OCI-LY1 (cell line): ENCODE measurements at regions not wholly inside any gene's neighbourhood (a gene's known extent, or its start where the extent isn't known, plus 50 kb on each side); places are given as distances from the start of the nearest gene placed in this dataset.

Source experiments
- H2AFZ ChIP-seq: fragments of 200-600 bp; sonication (generic), shearing (Covaris generic); 2 replicates; pipeline ENCODE4 v1.6.0; 2014; ENCODE audit warnings: antibody characterized with exemption, mild to moderate bottlenecking, low read length
- H3F3A ChIP-seq: fragments of 200-600 bp; sonication (generic), shearing (Covaris generic); 2 replicates; pipeline ENCODE4 v1.6.0; 2014; ENCODE audit warnings: mild to moderate bottlenecking, antibody characterized with exemption, low read length, moderate library complexity; ENCODE audit not compliant: insufficient read depth
- H3K27ac ChIP-seq: fragments of 200-600 bp; sonication (generic); 2 replicates; pipeline ENCODE4 v1.5.1; 2014; ENCODE audit warnings: low read length, mixed run types, mild to moderate bottlenecking, low read depth; ENCODE audit not compliant: poor library complexity, severe bottlenecking
- H3K27me3 ChIP-seq: fragments of 200-600 bp; sonication (generic); 2 replicates; pipeline ENCODE4 v1.6.0; 2014; ENCODE audit warnings: antibody characterized with exemption, mild to moderate bottlenecking, low read length, moderate library complexity; ENCODE audit not compliant: insufficient read depth
- H3K36me3 ChIP-seq: fragments of 200-600 bp; sonication (generic); 2 replicates; pipeline ENCODE4 v1.6.1; 2014; ENCODE audit warnings: mild to moderate bottlenecking, antibody characterized with exemption, low read length, moderate library complexity, mixed read lengths; ENCODE audit not compliant: insufficient read depth
- H3K4me1 ChIP-seq: fragments of 200-600 bp; sonication (generic); 2 replicates; pipeline ENCODE4 v1.5.1; 2014; ENCODE audit warnings: mild to moderate bottlenecking, low read length, moderate library complexity; ENCODE audit not compliant: insufficient read depth, severe bottlenecking
- H3K4me2 ChIP-seq: fragments of 200-600 bp; sonication (generic), shearing (Covaris generic); 2 replicates; pipeline ENCODE4 v1.6.1; 2014; ENCODE audit warnings: low read length
- H3K4me3 ChIP-seq: fragments of 200-600 bp; sonication (generic); 2 replicates; pipeline ENCODE4 v1.5.1; 2014; ENCODE audit warnings: low read length, low read depth, mild to moderate bottlenecking, mixed read lengths; ENCODE audit not compliant: poor library complexity, severe bottlenecking
- H3K79me2 ChIP-seq: fragments of 200-600 bp; shearing (Covaris generic); 2 replicates; pipeline ENCODE4 v1.6.1; 2016; ENCODE audit warnings: mixed run types, low read length, mixed read lengths; ENCODE audit not compliant: insufficient read depth
- H3K9ac ChIP-seq: fragments of 200-600 bp; sonication (generic), shearing (Covaris generic); 2 replicates; pipeline ENCODE4 v1.6.1; 2014; ENCODE audit warnings: mild to moderate bottlenecking, low read length, mixed read lengths
- H3K9me2 ChIP-seq: fragments of 200-600 bp; sonication (generic), shearing (Covaris generic); 2 replicates; pipeline ENCODE4 v1.6.1; 2014; ENCODE audit warnings: low read depth, mild to moderate bottlenecking, low read length, mixed read lengths
- H3K9me3 ChIP-seq: fragments of 200-600 bp; shearing (Covaris generic); 2 replicates; pipeline ENCODE4 v1.6.1; 2014; ENCODE audit warnings: low read length, mixed read lengths
- H4K20me1 ChIP-seq: fragments of 200-600 bp; sonication (generic), shearing (Covaris generic); 2 replicates; pipeline ENCODE4 v1.6.0; 2016; ENCODE audit warnings: mild to moderate bottlenecking, low read length; ENCODE audit not compliant: insufficient read depth
- CTCF ChIP-seq: fragments of 200-600 bp; sonication (generic), shearing (Covaris generic); IDR thresholded peaks from 2 replicates; pipeline ENCODE4 v1.5.1; 2017; ENCODE audit warnings: mild to moderate bottlenecking, antibody characterized with exemption, low read length, moderate library complexity, mixed read lengths
- EZH2 ChIP-seq: fragments of 200-600 bp; sonication (generic), shearing (Covaris generic); IDR thresholded peaks from 2 replicates; pipeline ENCODE4 v1.8.0; 2017; ENCODE audit warnings: borderline replicate concordance, mixed run types, mild to moderate bottlenecking, antibody characterized with exemption, low read length, moderate library complexity, mixed read lengths

GRCh38 chr6:26193467-26194328 is 106.5 kb downstream of the HFE start:
- peaks cover 13% of the 10 kb centered on the region for H3F3A ChIP-seq
- H3K4me1 ChIP-seq: peaks cover 37% of the 10 kb centered on the region
- peak overlapping the region; percentile 95 for H3K4me2 ChIP-seq
- H2AFZ ChIP-seq: no peak overlapping the region
- peaks cover 8% of the 10 kb centered on the region; the same call in 1 of the 2 replicates for H3K36me3 ChIP-seq
- no peaks in the 10 kb centered on the region for H3K27me3 ChIP-seq
- H3K9me2 ChIP-seq: no peaks in the 10 kb centered on the region
- H3K9ac ChIP-seq: peak overlapping the region; percentile 98
- H3K79me2 ChIP-seq: no peaks in the 10 kb centered on the region; the same call in 1 of the 2 replicates
- TF ChIP-seq EZH2: no peak
- TF ChIP-seq CTCF: no peak
- peak overlapping the region; percentile 85 for H3K4me3 ChIP-seq
- H3K9me3 ChIP-seq: no peaks in the 10 kb centered on the region
- peak overlapping the region; percentile 99 for H3K27ac ChIP-seq
- H4K20me1 ChIP-seq: no peaks in the 10 kb centered on the region

- H3K4me2 ChIP-seq: peak overlapping the region; percentile 95
- peak overlapping the region; percentile 85 for H3K4me3 ChIP-seq
- no peaks in the 10 kb centered on the region for H4K20me1 ChIP-seq
- H3K9ac ChIP-seq: peak overlapping the region; percentile 98
- no peak for TF ChIP-seq EZH2
- TF ChIP-seq CTCF: no peak
- H3K4me1 ChIP-seq: peaks cover 33% of the 10 kb centered on the region
- H2AFZ ChIP-seq: no peak overlapping the region
- no peaks in the 10 kb centered on the region for H3K9me3 ChIP-seq
- H3K27me3 ChIP-seq: no peaks in the 10 kb centered on the region
- H3K36me3 ChIP-seq: peaks cover 8% of the 10 kb centered on the region; the same call in 1 of the 2 replicates
- peaks cover 14% of the 10 kb centered on the region for H3F3A ChIP-seq
- H3K27ac ChIP-seq: peak overlapping the region; percentile 99
- H3K79me2 ChIP-seq: no peaks in the 10 kb centered on the region; the same call in 1 of the 2 replicates
- H3K9me2 ChIP-seq: no peaks in the 10 kb centered on the region
These were observed 107.1 kb downstream of the HFE start for GRCh38 chr6:26194329-26194701.

DNA sequence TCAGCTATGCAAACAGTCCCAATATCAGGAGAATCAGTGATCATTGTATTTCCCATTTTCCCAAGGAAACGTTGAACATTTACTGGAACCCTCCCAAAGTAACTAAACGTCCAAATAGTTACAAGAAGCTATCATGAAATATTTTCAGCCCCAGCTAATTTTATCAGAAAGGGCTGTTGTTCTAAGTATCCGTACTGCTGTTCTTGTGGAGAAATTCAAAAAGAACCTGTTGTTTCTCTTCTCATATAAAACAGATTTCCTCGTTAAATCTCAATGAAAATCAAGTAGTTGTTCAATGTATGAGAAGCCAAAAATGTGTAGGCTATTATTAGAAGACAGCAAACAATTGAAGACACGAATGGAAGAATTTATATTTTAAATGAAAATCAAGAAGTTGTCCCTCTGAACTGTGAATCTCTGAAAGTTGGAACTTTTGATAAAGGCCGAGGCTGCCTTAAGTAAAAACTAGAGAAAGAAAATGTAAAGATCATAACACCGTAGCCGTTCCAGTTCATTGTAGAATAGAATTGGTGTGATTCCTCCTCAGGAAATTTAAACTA is 107.7 kb downstream of the HFE start:
- H3F3A ChIP-seq: peaks cover 16% of the 10 kb centered on the region

More for the DNA sequence above, 107.7 kb downstream of the HFE start:
- Histone ChIP-seq H3K4me2 (peak overlapping the region; percentile 95), H3K9ac (peak overlapping the region; percentile 98), H3K4me3 (peak overlapping the region; percentile 85), H3K27me3 (no peaks in the 10 kb centered on the region), H3K27ac (peak overlapping the region; percentile 99), H3K79me2 (no peaks in the 10 kb centered on the region; the same call in 1 of the 2 replicates), H3K4me1 (peaks cover 28% of the 10 kb centered on the region), H3K9me2 (no peaks in the 10 kb centered on the region), H3K36me3 (peaks cover 8% of the 10 kb centered on the region; the same call in 1 of the 2 replicates), H3K9me3 (no peaks in the 10 kb centered on the region), H4K20me1 (no peaks in the 10 kb centered on the region), H2AFZ (no peak overlapping the region)
- TF ChIP-seq CTCF (no peak), EZH2 (no peak)
